ENCODE measurements at regions not wholly inside any gene's neighbourhood (a gene's known extent, or its start where the extent isn't known, plus 50 kb on each side); places are given as distances from the start of the nearest gene placed in this dataset.

DNA sequence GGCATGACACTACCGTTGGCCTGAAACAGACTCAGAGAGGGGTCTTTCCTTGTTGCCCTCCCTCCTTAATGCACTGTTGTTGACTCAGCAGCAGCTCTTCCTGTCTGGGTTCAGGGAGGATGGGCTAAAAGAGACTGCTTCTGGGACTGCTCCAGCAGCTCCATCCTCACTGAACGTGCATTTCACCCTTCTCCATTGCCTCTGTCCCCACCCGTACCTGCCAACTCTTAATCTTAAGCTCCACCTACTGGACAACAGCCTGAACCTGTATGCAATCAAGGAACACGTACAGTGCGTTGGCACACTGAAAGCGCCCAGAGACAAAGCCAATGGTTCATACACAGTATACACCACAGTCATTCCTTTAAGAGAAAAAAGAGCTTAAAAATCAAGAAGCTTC is 230.8 kb upstream of the RAB6C start:
- Histone ChIP-seq H3K4me2 (no peak overlapping the region), H3K79me2 (ENCODE audit: low read depth) (no peaks in the 10 kb centered on the region), H3K9me2 (ENCODE audit: insufficient read depth) (no peaks in the 10 kb centered on the region), H3K4me3 (no peak overlapping the region), H4K20me1 (ENCODE audit: insufficient read depth) (no peaks in the 10 kb centered on the region), H3K27ac (no peak overlapping the region), H3K9me3 (ENCODE audit: insufficient read depth, low read depth) (no peaks in the 10 kb centered on the region), H3F3A (ENCODE audit: insufficient read depth, low read depth) (no peaks in the 10 kb centered on the region), H3K27me3 (ENCODE audit: insufficient read depth, low read depth) (peaks cover 33% of the 10 kb centered on the region), H3K4me1 (replicated peaks; ENCODE audit: insufficient read depth) (no peaks in the 10 kb centered on the region), H3K36me3 (ENCODE audit: low read depth) (no peaks in the 10 kb centered on the region), H2AFZ (no peak overlapping the region)
- no peak for DNase-seq
- intact Hi-C loops (cut with micrococcal nuclease; ENCODE audit: unreplicated experiment), result no loop called here
- ChIA-PET POLR2A (ENCODE audit: unreplicated experiment) (no interaction called here), CTCF (no interaction called here)
- TF ChIP-seq, protein P1, sequence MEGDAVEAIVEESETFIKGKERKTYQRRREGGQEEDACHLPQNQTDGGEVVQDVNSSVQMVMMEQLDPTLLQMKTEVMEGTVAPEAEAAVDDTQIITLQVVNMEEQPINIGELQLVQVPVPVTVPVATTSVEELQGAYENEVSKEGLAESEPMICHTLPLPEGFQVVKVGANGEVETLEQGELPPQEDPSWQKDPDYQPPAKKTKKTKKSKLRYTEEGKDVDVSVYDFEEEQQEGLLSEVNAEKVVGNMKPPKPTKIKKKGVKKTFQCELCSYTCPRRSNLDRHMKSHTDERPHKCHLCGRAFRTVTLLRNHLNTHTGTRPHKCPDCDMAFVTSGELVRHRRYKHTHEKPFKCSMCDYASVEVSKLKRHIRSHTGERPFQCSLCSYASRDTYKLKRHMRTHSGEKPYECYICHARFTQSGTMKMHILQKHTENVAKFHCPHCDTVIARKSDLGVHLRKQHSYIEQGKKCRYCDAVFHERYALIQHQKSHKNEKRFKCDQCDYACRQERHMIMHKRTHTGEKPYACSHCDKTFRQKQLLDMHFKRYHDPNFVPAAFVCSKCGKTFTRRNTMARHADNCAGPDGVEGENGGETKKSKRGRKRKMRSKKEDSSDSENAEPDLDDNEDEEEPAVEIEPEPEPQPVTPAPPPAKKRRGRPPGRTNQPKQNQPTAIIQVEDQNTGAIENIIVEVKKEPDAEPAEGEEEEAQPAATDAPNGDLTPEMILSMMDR (conservative IDR thresholded peaks at IDR 0.05), result 0 out of 2 replicates have a peak, but pooled peaks have one; percentile 21
- TF ChIP-seq EZH2 (IDR thresholded peaks at IDR 0.05; ENCODE audit: low read depth), result no peak
- BruUV-seq (replicated peaks), result no TSS peak

DNA sequence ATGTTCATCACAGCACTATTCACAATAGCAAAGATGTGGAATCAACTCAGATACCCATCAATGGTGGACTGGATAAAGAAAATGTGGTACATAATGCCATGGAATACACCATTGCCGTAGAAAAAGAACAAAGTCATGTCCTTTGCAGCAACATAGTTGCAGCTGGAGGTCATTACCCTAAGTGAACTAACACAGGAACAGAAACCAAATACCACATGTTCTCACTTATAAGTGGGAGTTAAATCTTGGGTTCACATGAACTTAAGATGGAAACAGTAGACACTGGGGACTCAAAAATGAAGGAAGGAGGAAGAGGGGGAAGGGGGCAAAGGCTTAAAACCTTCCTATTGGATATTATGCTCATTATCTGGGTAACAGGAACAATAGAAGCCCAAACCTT is 228.1 kb upstream of the RAB6C start:
- Histone ChIP-seq H3K4me1 (replicated peaks; ENCODE audit: insufficient read depth) (no peaks in the 10 kb centered on the region), H3K9me2 (ENCODE audit: insufficient read depth) (no peaks in the 10 kb centered on the region), H3K4me3 (no peak overlapping the region), H3K9me3 (ENCODE audit: insufficient read depth, low read depth) (no peaks in the 10 kb centered on the region), H3K27me3 (ENCODE audit: insufficient read depth, low read depth) (peaks cover 38% of the 10 kb centered on the region), H3K79me2 (ENCODE audit: low read depth) (no peaks in the 10 kb centered on the region), H3K4me2 (no peak overlapping the region), H4K20me1 (ENCODE audit: insufficient read depth) (no peaks in the 10 kb centered on the region), H3K36me3 (ENCODE audit: low read depth) (no peaks in the 10 kb centered on the region), H3K27ac (no peak overlapping the region), H3F3A (ENCODE audit: insufficient read depth, low read depth) (no peaks in the 10 kb centered on the region), H2AFZ (no peak overlapping the region)
- intact Hi-C loops (cut with micrococcal nuclease; ENCODE audit: unreplicated experiment), result no loop called here
- TF ChIP-seq, protein P1 (conservative IDR thresholded peaks at IDR 0.05), result no peak
- TF ChIP-seq EZH2 (IDR thresholded peaks at IDR 0.05; ENCODE audit: low read depth), result no peak
- ChIA-PET CTCF (no interaction called here), POLR2A (ENCODE audit: unreplicated experiment) (no interaction called here)
- no TSS peak for BruUV-seq (replicated peaks)
- no peak for DNase-seq

DNA sequence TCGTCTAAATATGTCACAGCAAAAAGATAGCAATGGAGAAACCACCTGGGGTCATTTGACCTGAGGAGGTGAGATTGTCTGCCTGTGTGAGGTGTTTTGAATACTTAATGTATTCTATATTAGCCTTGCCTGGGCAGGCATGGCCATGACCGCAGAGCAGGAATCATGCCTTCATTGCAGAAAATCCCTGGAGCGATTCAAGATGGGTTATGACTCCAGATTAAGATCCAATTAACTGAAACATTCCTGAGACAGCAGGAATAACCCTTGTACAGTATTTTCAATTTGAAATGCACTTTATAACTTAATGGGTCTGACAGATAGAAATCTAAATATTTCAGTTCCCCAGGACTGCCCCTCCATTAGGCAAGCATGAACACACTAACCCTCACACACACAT is 227.3 kb upstream of the RAB6C start:
- Histone ChIP-seq H3F3A (ENCODE audit: insufficient read depth, low read depth) (no peaks in the 10 kb centered on the region), H3K4me1 (replicated peaks; ENCODE audit: insufficient read depth) (no peaks in the 10 kb centered on the region), H3K36me3 (ENCODE audit: low read depth) (no peaks in the 10 kb centered on the region), H3K4me3 (no peak overlapping the region), H2AFZ (no peak overlapping the region), H3K9me3 (ENCODE audit: insufficient read depth, low read depth) (no peaks in the 10 kb centered on the region), H3K27me3 (ENCODE audit: insufficient read depth, low read depth) (peaks cover 45% of the 10 kb centered on the region), H3K79me2 (ENCODE audit: low read depth) (no peaks in the 10 kb centered on the region), H3K9me2 (ENCODE audit: insufficient read depth) (no peaks in the 10 kb centered on the region), H4K20me1 (ENCODE audit: insufficient read depth) (no peaks in the 10 kb centered on the region), H3K4me2 (no peak overlapping the region), H3K27ac (no peak overlapping the region)
- TF ChIP-seq, protein P1 (conservative IDR thresholded peaks at IDR 0.05), result no peak
- TF ChIP-seq EZH2 (IDR thresholded peaks at IDR 0.05; ENCODE audit: low read depth), result no peak
- intact Hi-C loops (cut with micrococcal nuclease; ENCODE audit: unreplicated experiment), result no loop called here
- no peak for DNase-seq
- no TSS peak for BruUV-seq (replicated peaks)
- CTCF ChIA-PET, result no interaction called here
- POLR2A ChIA-PET (ENCODE audit: unreplicated experiment), result no interaction called here
